HUES48 (cell line): ENCODE measurements at regions not wholly inside any gene's neighbourhood (a gene's known extent, or its start where the extent isn't known, plus 50 kb on each side); places are given as distances from the start of the nearest gene placed in this dataset.

Experiments
- H3K27ac ChIP-seq: one replicate; pipeline ENCODE4 v1.7.0; 2013; ENCODE audit warnings: low read depth, low read length, inconsistent platforms
- H3K27me3 ChIP-seq: 2 replicates; pipeline ENCODE4 v1.6.1; 2013; ENCODE audit warnings: mild to moderate bottlenecking, low read length; ENCODE audit not compliant: control insufficient read depth, insufficient read depth
- H3K36me3 ChIP-seq: 2 replicates; pipeline ENCODE4 v1.6.1; 2013; ENCODE audit warnings: low read length; ENCODE audit not compliant: control insufficient read depth, insufficient read depth
- H3K4me1 ChIP-seq: 2 replicates; pipeline ENCODE4 v1.6.1; 2013; ENCODE audit warnings: mild to moderate bottlenecking, low read length; ENCODE audit not compliant: control insufficient read depth, insufficient read depth
- H3K4me3 ChIP-seq: 2 replicates; pipeline ENCODE4 v1.5.1; 2013; ENCODE audit warnings: mild to moderate bottlenecking, low read depth, low read length
- H3K9ac ChIP-seq: 2 replicates; pipeline ENCODE4 v1.6.1; 2013; ENCODE audit warnings: mild to moderate bottlenecking, low read depth, low read length, moderate library complexity
- H3K9me3 ChIP-seq: 2 replicates; pipeline ENCODE4 v1.6.1; 2013; ENCODE audit warnings: low read length; ENCODE audit not compliant: control insufficient read depth, insufficient read depth

- no peaks in the 10 kb centered on the region for H3K27me3 ChIP-seq
- H3K9ac ChIP-seq = no peak overlapping the region
- no peak overlapping the region for H3K4me3 ChIP-seq
- no peaks in the 10 kb centered on the region for H3K9me3 ChIP-seq
- H3K4me1 ChIP-seq = no peaks in the 10 kb centered on the region; the same call in none of the 2 replicates
- H3K36me3 ChIP-seq = no peaks in the 10 kb centered on the region
- H3K27ac ChIP-seq = peak overlapping the region; percentile 5
Observed at GRCh38 chr13:40503966-40504591, 162.4 kb downstream of the FOXO1 start.

GRCh38 chr13:40504641-40505040, 161.8 kb downstream of the FOXO1 start:
- H3K9ac ChIP-seq = no peak overlapping the region
- no peaks in the 10 kb centered on the region for H3K36me3 ChIP-seq
- H3K4me3 ChIP-seq = no peak overlapping the region
- H3K9me3 ChIP-seq = no peaks in the 10 kb centered on the region
- H3K27ac ChIP-seq = peak overlapping the region; percentile 5
- no peaks in the 10 kb centered on the region for H3K27me3 ChIP-seq
- no peaks in the 10 kb centered on the region; the same call in none of the 2 replicates for H3K4me1 ChIP-seq

GRCh38 chr13:40505196-40505595, 161.2 kb downstream of the FOXO1 start:
- Histone ChIP-seq H3K36me3 (no peaks in the 10 kb centered on the region), H3K9me3 (no peaks in the 10 kb centered on the region), H3K27ac (no peak overlapping the region), H3K27me3 (no peaks in the 10 kb centered on the region), H3K4me3 (no peak overlapping the region), H3K4me1 (no peaks in the 10 kb centered on the region; the same call in 1 of the 2 replicates), H3K9ac (no peak overlapping the region)
